Gastroesophageal sphincter (tissue), 4 donors: ENCODE measurements at regions not wholly inside any gene's neighbourhood (a gene's known extent, or its start where the extent isn't known, plus 50 kb on each side); places are given as distances from the start of the nearest gene placed in this dataset.

Experiments
- ATAC-seq: fragments of 150-250 bp; one replicate; pipeline ENCODE4 v1.9.1; 2016; ENCODE audit warnings: mild to moderate bottlenecking, moderate library complexity
- H3K27ac ChIP-seq, 4 donors: fragments of 200-600 bp; sonication (generic) in 3 of 4; 1 replicate in 3 of 4; 2 replicates in 1 of 4; pipeline ENCODE4 v1.5.1; 2016 to 2019
- H3K27me3 ChIP-seq: fragments of 200-600 bp; sonication (generic); one replicate; pipeline ENCODE4 v1.5.1; 2019
- H3K36me3 ChIP-seq, 2 donors: fragments of 200-600 bp; sonication (generic); one replicate each; pipeline ENCODE4 v1.5.1; 2019; ENCODE audit warnings: control low read depth in 1 of 2
- H3K4me1 ChIP-seq, 3 donors: fragments of 200-600 bp; sonication (generic); 1 replicate in 2 of 3; 2 replicates in 1 of 3; pipeline ENCODE4 v1.5.1; 2016 to 2019; ENCODE audit warnings: control low read depth in 2 of 3
- H3K4me3 ChIP-seq, 2 donors: fragments of 200-600 bp; sonication (generic); one replicate each; pipeline ENCODE4 v1.5.1; 2019; ENCODE audit warnings: mild to moderate bottlenecking in 1 of 2, moderate library complexity in 1 of 2
- H3K9me3 ChIP-seq, 3 donors: fragments of 200-600 bp; sonication (generic); one replicate each; pipeline ENCODE4 v1.5.1; 2017 to 2019; ENCODE audit warnings: control low read depth in 2 of 3
- CTCF ChIP-seq, 4 experiments: fragments of 200-600 bp in 2 of 4; fragments of 450-650 bp in 2 of 4; sonication (generic) in 1 of 4; IDR thresholded peaks; one replicate each; pipeline ENCODE4 v1.5.1; 2017 to 2019; ENCODE audit warnings: antibody characterized with exemption in 4 of 4, mild to moderate bottlenecking in 2 of 4, moderate library complexity in 2 of 4
- EP300 ChIP-seq: sonication (generic); formaldehyde crosslinking; IDR thresholded peaks from one replicate; pipeline ENCODE4 v1.6.1; 2017; ENCODE audit warnings: antibody characterized with exemption, mild to moderate bottlenecking
- POLR2A ChIP-seq, 2 donors: fragments of 450-650 bp; IDR thresholded peaks; one replicate each; pipeline ENCODE4 v1.6.1; 2017; ENCODE audit warnings: antibody characterized with exemption in 2 of 2, mild to moderate bottlenecking in 2 of 2, moderate library complexity in 1 of 2
- POLR2AphosphoS5 ChIP-seq: sonication (generic); formaldehyde crosslinking; IDR thresholded peaks from one replicate; pipeline ENCODE4 v1.6.1; 2017; ENCODE audit warnings: antibody characterized with exemption
- WGBS, 2 donors: methylation state at CpG; one replicate each; pipeline ENCODE4 v1.1.5; 2018; ENCODE audit warnings: low coverage in 1 of 2; 5-methylcytosine and 5-hydroxymethylcytosine counted together

- no peak overlapping the region for H3K4me3 ChIP-seq
- H3K4me1 ChIP-seq, result no peaks in the 10 kb centered on the region
- TF ChIP-seq CTCF (IDR thresholded peaks at IDR 0.05) (no peak), EP300 (no peak), POLR2A (IDR thresholded peaks at IDR 0.05) (no peak), POLR2AphosphoS5 (no peak)
- ATAC-seq, result no peak
- no peaks in the 10 kb centered on the region for H3K36me3 ChIP-seq
- 90% methylated on average over 1 of the region's 1 CpG; no CpG with 5 or more reads in 1 of the 2 donors for WGBS, 2 donors
- no peaks in the 10 kb centered on the region for H3K27me3 ChIP-seq
- H3K9me3 ChIP-seq, result no peaks in the 10 kb centered on the region
- H3K27ac ChIP-seq, result no peak overlapping the region
Observed at GRCh38 chr2:14459786-14460325, 172.7 kb upstream of the LRATD1 start.

- Histone ChIP-seq H3K27ac (no peak overlapping the region), H3K36me3 (no peaks in the 10 kb centered on the region), H3K9me3 (no peaks in the 10 kb centered on the region), H3K27me3 (no peaks in the 10 kb centered on the region), H3K4me1 (no peaks in the 10 kb centered on the region), H3K4me3 (no peak overlapping the region)
- ATAC-seq, result no peak
- 49 to 65% methylated on average over 2 to 5 of the region's 5 CpGs for WGBS, 2 donors
- TF ChIP-seq EP300, result no peak
- TF ChIP-seq POLR2A (IDR thresholded peaks at IDR 0.05), result no peak
- no peak for TF ChIP-seq POLR2AphosphoS5
- TF ChIP-seq CTCF (IDR thresholded peaks at IDR 0.05), result no peak
Observed at GRCh38 chr2:14475994-14476393, 156.5 kb upstream of the LRATD1 start.

- WGBS, 2 donors, result 77 to 100% methylated on average over 1 to 2 of the region's 2 CpGs
- no peak for TF ChIP-seq EP300
- TF ChIP-seq POLR2AphosphoS5, result no peak
- H3K27me3 ChIP-seq, result no peaks in the 10 kb centered on the region
- H3K9me3 ChIP-seq, result no peaks in the 10 kb centered on the region
- H3K27ac ChIP-seq, result no peak overlapping the region
- H3K4me3 ChIP-seq, result no peak overlapping the region
- no peak for ATAC-seq
- H3K36me3 ChIP-seq, result no peaks in the 10 kb centered on the region
- H3K4me1 ChIP-seq, result no peaks in the 10 kb centered on the region
Observed at GRCh38 chr2:14479486-14479885, 153.0 kb upstream of the LRATD1 start.

- no peaks in the 10 kb centered on the region for H3K4me1 ChIP-seq
- H3K27ac ChIP-seq, result no peak overlapping the region
- no peaks in the 10 kb centered on the region for H3K36me3 ChIP-seq
- H3K4me3 ChIP-seq, result no peak overlapping the region
- WGBS, 2 donors, result 45 to 80% methylated on average over 2 of the region's 2 CpGs
- TF ChIP-seq POLR2AphosphoS5 (no peak), CTCF (IDR thresholded peaks at IDR 0.05) (no peak), EP300 (no peak), POLR2A (IDR thresholded peaks at IDR 0.05) (no peak)
- no peaks in the 10 kb centered on the region for H3K27me3 ChIP-seq
- ATAC-seq, result no peak
- no peaks in the 10 kb centered on the region for H3K9me3 ChIP-seq
Observed at GRCh38 chr2:14480120-14480519, 152.4 kb upstream of the LRATD1 start.

GRCh38 chr2:14480906-14481305 lies 151.6 kb upstream of the LRATD1 start:
- no peak for TF ChIP-seq CTCF (IDR thresholded peaks at IDR 0.05)
- TF ChIP-seq POLR2AphosphoS5, result no peak
- no peak for TF ChIP-seq POLR2A (IDR thresholded peaks at IDR 0.05)
- no peaks in the 10 kb centered on the region for H3K27me3 ChIP-seq
- H3K9me3 ChIP-seq, result no peaks in the 10 kb centered on the region
- no peak overlapping the region for H3K4me3 ChIP-seq
- H3K27ac ChIP-seq, result no peak overlapping the region
- no peaks in the 10 kb centered on the region for H3K4me1 ChIP-seq
- H3K36me3 ChIP-seq, result no peaks in the 10 kb centered on the region
- no peak for ATAC-seq
- 80 to 89% methylated on average over 1 of the region's 1 CpG for WGBS, 2 donors
